Stimulated activated CD4-positive, alpha-beta T cell treated with anti-CD3 and anti-CD28 coated beads, Interleukin-12 subunit alpha, Interleukin-12 subunit beta, amount 100 ng/mL, for 48 hours (primary cell): ENCODE measurements at regions not wholly inside any gene's neighbourhood (a gene's known extent, or its start where the extent isn't known, plus 50 kb on each side); places are given as distances from the start of the nearest gene placed in this dataset.
"Not testable (repeated sequence)": the region's sequence is repeated elsewhere in the genome, so short reads cannot be mapped to it uniquely, and the experiment has no call there.

Source experiments
- DNase-seq, 3 donors: peaks; one replicate each; pipeline ENCODE4 v3.0.0-alpha.2; 2020; ENCODE audit warnings: low read depth in 2 of 3, low spot score in 1 of 3

GRCh38 chr4:131159261-131159660 is 1989.8 kb upstream of the PCDH10 start:
- DNase-seq = no peak

GRCh38 chr4:131192318-131192717 is 1956.8 kb upstream of the PCDH10 start:
- no peak for DNase-seq

GRCh38 chr4:131207589-131207988 is 1941.5 kb upstream of the PCDH10 start:
- DNase-seq = no peak

- DNase-seq = no peak
These were observed 1900.8 kb upstream of the PCDH10 start for GRCh38 chr4:131248314-131248713.

- DNase-seq = no peak
These were observed 1897.8 kb upstream of the PCDH10 start for GRCh38 chr4:131251321-131251720.

GRCh38 chr4:131257241-131257640 is 1891.9 kb upstream of the PCDH10 start:
- DNase-seq = no peak

GRCh38 chr4:131258361-131258760 is 1890.7 kb upstream of the PCDH10 start:
- DNase-seq = no peak

- no peak for DNase-seq
These were observed 1860.7 kb upstream of the PCDH10 start for GRCh38 chr4:131288441-131288840.

GRCh38 chr4:131296192-131296591 is 1852.9 kb upstream of the PCDH10 start:
- DNase-seq = no peak

- no peak for DNase-seq
These were observed 1847.0 kb upstream of the PCDH10 start for GRCh38 chr4:131302108-131302507.

- no peak for DNase-seq
These were observed 1844.4 kb upstream of the PCDH10 start for GRCh38 chr4:131304686-131305085.

GRCh38 chr4:131309628-131310027 is 1839.5 kb upstream of the PCDH10 start:
- DNase-seq = no peak

- no peak for DNase-seq
These were observed 1833.0 kb upstream of the PCDH10 start for GRCh38 chr4:131316086-131316485.

GRCh38 chr4:131337936-131338335 is 1811.2 kb upstream of the PCDH10 start:
- DNase-seq = no peak

- no peak for DNase-seq
These were observed 1810.0 kb upstream of the PCDH10 start for GRCh38 chr4:131339137-131339536.

GRCh38 chr4:131344761-131345160 is 1804.3 kb upstream of the PCDH10 start:
- no peak for DNase-seq

GRCh38 chr4:131347816-131348215 is 1801.3 kb upstream of the PCDH10 start:
- DNase-seq = no peak

GRCh38 chr4:131348263-131348662 is 1800.8 kb upstream of the PCDH10 start:
- no peak for DNase-seq

- not testable (repeated sequence) for DNase-seq
These were observed 1796.7 kb upstream of the PCDH10 start for GRCh38 chr4:131352371-131352770.

GRCh38 chr4:131366714-131367113 is 1782.4 kb upstream of the PCDH10 start:
- no peak for DNase-seq

- no peak for DNase-seq
These were observed 1781.7 kb upstream of the PCDH10 start for GRCh38 chr4:131367441-131367840.

- DNase-seq = no peak
These were observed 1778.2 kb upstream of the PCDH10 start for GRCh38 chr4:131370846-131371245.

GRCh38 chr4:131381055-131381454 is 1768.0 kb upstream of the PCDH10 start:
- DNase-seq = no peak

- DNase-seq = no peak
These were observed 1766.3 kb upstream of the PCDH10 start for GRCh38 chr4:131382839-131383238.
